H9 (cell line): ENCODE measurements at regions not wholly inside any gene's neighbourhood (a gene's known extent, or its start where the extent isn't known, plus 50 kb on each side); places are given as distances from the start of the nearest gene placed in this dataset.

ENCODE experiments used
- DNase-seq: peaks from one replicate; pipeline ENCODE4 v3.0.0-alpha.2; 2017
- H2AFZ ChIP-seq: one replicate; pipeline ENCODE4 v1.6.1; 2013; ENCODE audit warnings: mild to moderate bottlenecking, low read length, control low read depth, moderate library complexity
- H2AK5ac ChIP-seq: 2 replicates; pipeline ENCODE4 v1.6.1; 2013; ENCODE audit warnings: low read length, control low read depth, mixed read lengths; ENCODE audit not compliant: insufficient read length
- H2BK120ac ChIP-seq: one replicate; pipeline ENCODE4 v1.6.1; 2013; ENCODE audit warnings: low read depth, mild to moderate bottlenecking, low read length, control low read depth, inconsistent platforms; ENCODE audit not compliant: poor library complexity, severe bottlenecking
- H2BK12ac ChIP-seq: 2 replicates; pipeline ENCODE4 v1.6.1; 2013; ENCODE audit warnings: low read length, control low read depth, mixed read lengths, low read depth; ENCODE audit not compliant: insufficient read length
- H2BK15ac ChIP-seq: 2 replicates; pipeline ENCODE4 v1.6.1; 2013; ENCODE audit warnings: low read depth, low read length, control low read depth
- H2BK20ac ChIP-seq: one replicate; pipeline ENCODE4 v1.6.1; 2013; ENCODE audit warnings: low read depth, mild to moderate bottlenecking, low read length, control low read depth, inconsistent platforms; ENCODE audit not compliant: poor library complexity, severe bottlenecking
- H2BK5ac ChIP-seq: 2 replicates; pipeline ENCODE4 v1.6.1; 2013; ENCODE audit warnings: low read length, control low read depth, mixed read lengths; ENCODE audit not compliant: insufficient read length
- H3K14ac ChIP-seq: 2 replicates; pipeline ENCODE4 v1.6.1; 2013; ENCODE audit warnings: low read length, control low read depth; ENCODE audit not compliant: insufficient read depth
- H3K18ac ChIP-seq: 2 replicates; pipeline ENCODE4 v1.6.1; 2013; ENCODE audit warnings: low read depth, mild to moderate bottlenecking, mixed read lengths, low read length, control low read depth; ENCODE audit not compliant: insufficient read length
- H3K23ac ChIP-seq: 2 replicates; pipeline ENCODE4 v1.6.1; 2013; ENCODE audit warnings: low read length, control low read depth, mixed read lengths, low read depth; ENCODE audit not compliant: insufficient read length
- H3K23me2 ChIP-seq: 2 replicates; pipeline ENCODE4 v1.6.1; 2013; ENCODE audit warnings: low read depth, mild to moderate bottlenecking, mixed read lengths, low read length, control low read depth; ENCODE audit not compliant: insufficient read length, poor library complexity, severe bottlenecking
- H3K27ac ChIP-seq: 2 replicates; pipeline ENCODE4 v1.5.1; 2013; ENCODE audit warnings: low read length, control low read depth, mixed read lengths, low read depth; ENCODE audit not compliant: insufficient read length
- H3K27me3 ChIP-seq: 2 replicates; pipeline ENCODE4 v1.6.1; 2013; ENCODE audit warnings: low read length, control low read depth, inconsistent platforms; ENCODE audit not compliant: insufficient read depth
- H3K4ac ChIP-seq: 2 replicates; pipeline ENCODE4 v1.6.1; 2013; ENCODE audit warnings: low read depth, mild to moderate bottlenecking, control low read depth, inconsistent platforms, low read length, moderate library complexity
- H3K4me1 ChIP-seq: 2 replicates; pipeline ENCODE4 v1.6.1; 2013; ENCODE audit warnings: low read length, control low read depth, inconsistent platforms; ENCODE audit not compliant: insufficient read depth
- H3K4me2 ChIP-seq: 2 replicates; pipeline ENCODE4 v1.6.1; 2013; ENCODE audit warnings: low read length, control low read depth, mixed read lengths; ENCODE audit not compliant: insufficient read length, insufficient read depth
- H3K56ac ChIP-seq: 2 replicates; pipeline ENCODE4 v1.6.1; 2013; ENCODE audit warnings: low read depth, mild to moderate bottlenecking, mixed read lengths, low read length, control low read depth; ENCODE audit not compliant: insufficient read length
- H3K79me1 ChIP-seq: 2 replicates; pipeline ENCODE4 v1.6.1; 2013; ENCODE audit warnings: low read depth, mild to moderate bottlenecking, moderate library complexity, low read length, control low read depth, inconsistent platforms; ENCODE audit not compliant: insufficient read depth, poor library complexity, severe bottlenecking
- H3K79me2 ChIP-seq: 2 replicates; pipeline ENCODE4 v1.6.1; 2013; ENCODE audit warnings: low read length, control low read depth, inconsistent platforms; ENCODE audit not compliant: insufficient read depth
- H3K9ac ChIP-seq: 2 replicates; pipeline ENCODE4 v1.6.1; 2013; ENCODE audit warnings: low read length, control low read depth, mixed read lengths; ENCODE audit not compliant: insufficient read length; ENCODE audit errors: extremely low read depth
- H3K9me3 ChIP-seq: one replicate; pipeline ENCODE4 v1.6.1; 2013; ENCODE audit warnings: low read depth, low read length, inconsistent platforms; ENCODE audit not compliant: control insufficient read depth
- H3T11ph ChIP-seq: one replicate; pipeline ENCODE4 v1.6.1; 2013; ENCODE audit warnings: mild to moderate bottlenecking, low read length, control low read depth, inconsistent platforms
- H4K20me1 ChIP-seq: one replicate; pipeline ENCODE4 v1.6.1; 2013; ENCODE audit not compliant: control insufficient read depth, insufficient read length, insufficient read depth
- H4K5ac ChIP-seq: 2 replicates; pipeline ENCODE4 v1.6.1; 2013; ENCODE audit warnings: low read depth, mild to moderate bottlenecking, mixed read lengths, low read length, control low read depth; ENCODE audit not compliant: insufficient read length
- H4K8ac ChIP-seq: replicated peaks from 2 replicates; pipeline ENCODE4 v1.6.1; 2013; ENCODE audit warnings: low read length, control low read depth, mixed read lengths, low read depth; ENCODE audit not compliant: insufficient read length
- H4K91ac ChIP-seq: 2 replicates; pipeline ENCODE4 v1.6.1; 2013; ENCODE audit warnings: low read depth, mild to moderate bottlenecking, moderate library complexity, mixed read lengths, low read length, control low read depth; ENCODE audit not compliant: insufficient read length
- H3K27ac Mint-ChIP-seq, 3 experiments: 2 replicates in 2 of 3; 3 replicates in 1 of 3; pipeline ENCODE4 v1.8.0; 2020 to 2021; ENCODE audit warnings: mixed read lengths in 3 of 3, mild to moderate bottlenecking in 1 of 3, moderate library complexity in 1 of 3
- H3K27me3 Mint-ChIP-seq: 2 replicates; pipeline ENCODE4 v1.8.0; 2021; ENCODE audit warnings: low read depth, mild to moderate bottlenecking, moderate library complexity, mixed read lengths
- H3K36me3 Mint-ChIP-seq, 3 experiments: 2 replicates in 2 of 3; 3 replicates in 1 of 3; pipeline ENCODE4 v1.8.0; 2020 to 2021; ENCODE audit warnings: low read depth in 3 of 3, mixed read lengths in 3 of 3; ENCODE audit not compliant: insufficient read depth in 1 of 3
- H3K4me1 Mint-ChIP-seq, 2 experiments: 2 replicates each; pipeline ENCODE4 v1.8.0; 2020; ENCODE audit warnings: mixed read lengths in 2 of 2
- H3K4me3 Mint-ChIP-seq, 2 experiments: 2 replicates in 1 of 2; 3 replicates in 1 of 2; pipeline ENCODE4 v1.8.0; 2020 to 2021; ENCODE audit warnings: mild to moderate bottlenecking in 2 of 2, mixed read lengths in 2 of 2, moderate library complexity in 1 of 2
- H3K9me3 Mint-ChIP-seq, 2 experiments: 2 replicates in 1 of 2; 3 replicates in 1 of 2; pipeline ENCODE4 v1.8.0; 2020; ENCODE audit warnings: mild to moderate bottlenecking in 2 of 2, mixed read lengths in 2 of 2, moderate library complexity in 1 of 2
- WGBS: extraction: QIAGEN DNeasy Blood & Tissue Kit; methylation state at CpG from one replicate; pipeline ENCODE4 v1.1.7; 2013; ENCODE audit warnings: missing lambda C conversion rate, low lambda C conversion rate, mixed read lengths; ENCODE audit not compliant: insufficient read length; ENCODE audit errors: extremely low coverage; 5-methylcytosine and 5-hydroxymethylcytosine counted together
- TF ChIP-seq, protein P1 (sequence below): fragments of 200-600 bp; sonication (generic); conservative IDR thresholded peaks from 3 replicates; pipeline ENCODE4 v1.8.0; 2021; ENCODE audit warnings: antibody characterized with exemption, mild to moderate bottlenecking

DNA sequence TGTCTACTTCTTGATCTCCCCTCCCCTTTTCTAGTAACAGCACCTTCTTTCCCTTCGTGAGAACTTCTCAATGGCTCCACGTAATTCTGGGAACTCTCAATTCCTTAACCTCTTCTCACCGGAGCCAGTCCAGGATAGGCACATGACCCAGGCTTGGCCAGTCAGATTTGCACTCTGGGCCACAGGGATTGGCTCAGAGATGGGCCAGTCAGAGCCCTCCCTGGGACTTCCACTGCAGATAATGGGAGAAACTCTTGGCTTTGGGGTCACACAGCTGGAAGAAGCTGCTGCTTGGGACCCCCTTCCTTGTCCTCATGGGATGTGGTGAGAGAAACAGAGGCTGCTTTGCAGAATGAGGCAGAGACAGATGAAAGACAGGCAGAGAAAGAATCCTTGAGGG is 302.3 kb downstream of the PTPRU start:
- TF ChIP-seq, protein P1, sequence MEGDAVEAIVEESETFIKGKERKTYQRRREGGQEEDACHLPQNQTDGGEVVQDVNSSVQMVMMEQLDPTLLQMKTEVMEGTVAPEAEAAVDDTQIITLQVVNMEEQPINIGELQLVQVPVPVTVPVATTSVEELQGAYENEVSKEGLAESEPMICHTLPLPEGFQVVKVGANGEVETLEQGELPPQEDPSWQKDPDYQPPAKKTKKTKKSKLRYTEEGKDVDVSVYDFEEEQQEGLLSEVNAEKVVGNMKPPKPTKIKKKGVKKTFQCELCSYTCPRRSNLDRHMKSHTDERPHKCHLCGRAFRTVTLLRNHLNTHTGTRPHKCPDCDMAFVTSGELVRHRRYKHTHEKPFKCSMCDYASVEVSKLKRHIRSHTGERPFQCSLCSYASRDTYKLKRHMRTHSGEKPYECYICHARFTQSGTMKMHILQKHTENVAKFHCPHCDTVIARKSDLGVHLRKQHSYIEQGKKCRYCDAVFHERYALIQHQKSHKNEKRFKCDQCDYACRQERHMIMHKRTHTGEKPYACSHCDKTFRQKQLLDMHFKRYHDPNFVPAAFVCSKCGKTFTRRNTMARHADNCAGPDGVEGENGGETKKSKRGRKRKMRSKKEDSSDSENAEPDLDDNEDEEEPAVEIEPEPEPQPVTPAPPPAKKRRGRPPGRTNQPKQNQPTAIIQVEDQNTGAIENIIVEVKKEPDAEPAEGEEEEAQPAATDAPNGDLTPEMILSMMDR: no peak
- no peak overlapping the region for H3K4me3 Mint-ChIP-seq
- H3K9ac ChIP-seq: no peak overlapping the region
- no peaks in the 10 kb centered on the region for H4K20me1 ChIP-seq
- no peak overlapping the region for H3K23ac ChIP-seq
- H2BK15ac ChIP-seq: no peak overlapping the region
- H3K79me1 ChIP-seq: no peaks in the 10 kb centered on the region
- H2AFZ ChIP-seq: no peak overlapping the region
- H3K27me3 ChIP-seq: no peaks in the 10 kb centered on the region
- H2BK12ac ChIP-seq: no peak overlapping the region
- DNase-seq: no peak
- no peak overlapping the region for H4K8ac ChIP-seq
- H3K4me2 ChIP-seq: no peak overlapping the region
- no peaks in the 10 kb centered on the region for H3K23me2 ChIP-seq
- H3K4ac ChIP-seq: no peak overlapping the region
- no peak overlapping the region for H2BK120ac ChIP-seq
- no peaks in the 10 kb centered on the region for H3K4me1 Mint-ChIP-seq
- H4K5ac ChIP-seq: no peak overlapping the region
- H3K27me3 Mint-ChIP-seq: peaks cover 7% of the 10 kb centered on the region
- H3K9me3 Mint-ChIP-seq: no peaks in the 10 kb centered on the region
- no peaks in the 10 kb centered on the region for H3K79me2 ChIP-seq
- no peaks in the 10 kb centered on the region for H3K9me3 ChIP-seq
- H2BK20ac ChIP-seq: no peak overlapping the region
- no peaks in the 10 kb centered on the region for H3K36me3 Mint-ChIP-seq
- no peak overlapping the region for H4K91ac ChIP-seq
- H2AK5ac ChIP-seq: no peak overlapping the region
- no peak overlapping the region for H3K27ac Mint-ChIP-seq
- H3K4me1 ChIP-seq: no peaks in the 10 kb centered on the region
- H3T11ph ChIP-seq: no peak overlapping the region
- no peak overlapping the region for H3K14ac ChIP-seq
- H3K56ac ChIP-seq: no peak overlapping the region
- no peak overlapping the region for H3K18ac ChIP-seq
- no peak overlapping the region for H3K27ac ChIP-seq
- no peak overlapping the region for H2BK5ac ChIP-seq
- WGBS: no CpG with 5 or more reads among the region's 3 CpGs
